GM18498 (cell line): ENCODE measurements at regions not wholly inside any gene's neighbourhood (a gene's known extent, or its start where the extent isn't known, plus 50 kb on each side); places are given as distances from the start of the nearest gene placed in this dataset.

ENCODE experiments used
- ATAC-seq: cut with Tn5 transposase; IDR thresholded peaks from one replicate; pipeline ENCODE4 v1.9.1; 2021; ENCODE audit warnings: mild to moderate bottlenecking, moderate library complexity; ENCODE audit not compliant: unreplicated experiment

DNA sequence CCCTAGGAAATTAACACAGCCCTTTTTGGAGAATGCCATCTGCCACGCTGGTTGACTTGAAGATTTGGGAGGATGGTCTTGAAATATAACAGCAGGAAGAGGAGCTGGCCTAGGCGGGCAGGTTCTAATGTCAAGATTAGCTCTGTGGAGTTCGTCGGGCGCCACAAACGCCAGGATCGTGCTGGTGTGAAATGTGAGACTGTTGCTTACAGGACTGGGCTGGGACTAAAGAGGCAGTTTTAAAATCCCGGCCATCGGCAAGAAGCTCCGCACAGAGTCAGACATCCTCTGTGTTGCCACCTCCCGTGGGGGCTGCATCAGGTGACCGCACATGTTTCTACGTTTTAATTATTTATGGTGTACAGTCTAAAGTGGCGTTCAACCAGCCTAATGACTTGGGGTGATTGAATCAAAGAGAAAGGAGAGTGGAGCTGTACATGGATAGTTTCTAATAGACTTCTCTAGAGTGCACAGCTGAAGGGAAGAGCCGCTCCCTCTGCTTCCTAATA, 99.4 kb upstream of the BCL11A start:
- no peak for ATAC-seq

GRCh38 chr2:60657673-60658072, 98.4 kb upstream of the PAPOLG start:
- no peak for ATAC-seq

DNA sequence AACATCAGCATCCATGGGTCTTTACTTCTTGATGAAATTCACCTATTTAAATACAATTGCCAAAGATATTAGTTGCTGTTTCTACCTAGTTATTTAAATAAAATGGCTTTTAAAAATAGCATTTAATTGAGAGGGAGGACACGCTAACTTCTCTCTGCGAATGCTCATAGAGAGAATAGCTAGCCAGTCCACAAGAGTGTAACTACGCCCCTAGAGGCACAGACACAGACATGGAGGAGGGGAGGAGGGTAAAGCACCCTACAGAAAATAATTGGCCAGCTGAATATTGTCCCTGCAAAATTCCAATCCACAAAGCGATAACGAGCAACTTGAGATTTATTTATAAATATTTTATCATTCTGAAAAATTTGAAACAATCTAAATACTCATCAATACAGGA, 97.0 kb upstream of the PAPOLG start:
- ATAC-seq = no peak

GRCh38 chr2:60661073-60661738, 94.9 kb upstream of the PAPOLG start:
- no peak for ATAC-seq

GRCh38 chr2:60662781-60663180, 93.3 kb upstream of the PAPOLG start:
- ATAC-seq = no peak

GRCh38 chr2:60671966-60672365, 84.1 kb upstream of the PAPOLG start:
- ATAC-seq = no peak

- ATAC-seq = peak; percentile 97
Measured at GRCh38 chr2:60674524-60675165, 81.4 kb upstream of the PAPOLG start.

GRCh38 chr2:60675301-60675700, 80.8 kb upstream of the PAPOLG start:
- ATAC-seq = no peak

GRCh38 chr2:60676706-60677330, 79.2 kb upstream of the PAPOLG start:
- ATAC-seq = no peak

DNA sequence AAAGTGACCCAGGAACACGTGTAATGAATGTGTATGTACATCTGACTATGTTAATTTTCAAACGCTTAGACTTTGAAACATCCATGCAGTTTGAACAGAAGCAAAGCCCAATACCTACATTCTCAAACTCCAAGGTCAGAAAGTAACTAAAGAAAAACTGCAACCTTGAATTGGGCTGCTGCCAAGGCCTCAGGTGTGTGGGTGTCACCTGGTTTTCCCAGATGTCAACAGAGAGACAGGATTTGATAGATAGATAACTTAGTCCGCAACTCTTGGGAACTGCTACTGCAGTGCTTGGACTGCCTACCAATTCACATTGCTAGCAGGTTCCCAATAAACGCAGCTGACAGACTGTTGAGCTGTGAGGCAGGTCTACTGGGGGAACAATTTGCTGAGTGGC, 78.7 kb upstream of the PAPOLG start:
- ATAC-seq = no peak

GRCh38 chr2:60678551-60678950, 77.5 kb upstream of the PAPOLG start:
- no peak for ATAC-seq

DNA sequence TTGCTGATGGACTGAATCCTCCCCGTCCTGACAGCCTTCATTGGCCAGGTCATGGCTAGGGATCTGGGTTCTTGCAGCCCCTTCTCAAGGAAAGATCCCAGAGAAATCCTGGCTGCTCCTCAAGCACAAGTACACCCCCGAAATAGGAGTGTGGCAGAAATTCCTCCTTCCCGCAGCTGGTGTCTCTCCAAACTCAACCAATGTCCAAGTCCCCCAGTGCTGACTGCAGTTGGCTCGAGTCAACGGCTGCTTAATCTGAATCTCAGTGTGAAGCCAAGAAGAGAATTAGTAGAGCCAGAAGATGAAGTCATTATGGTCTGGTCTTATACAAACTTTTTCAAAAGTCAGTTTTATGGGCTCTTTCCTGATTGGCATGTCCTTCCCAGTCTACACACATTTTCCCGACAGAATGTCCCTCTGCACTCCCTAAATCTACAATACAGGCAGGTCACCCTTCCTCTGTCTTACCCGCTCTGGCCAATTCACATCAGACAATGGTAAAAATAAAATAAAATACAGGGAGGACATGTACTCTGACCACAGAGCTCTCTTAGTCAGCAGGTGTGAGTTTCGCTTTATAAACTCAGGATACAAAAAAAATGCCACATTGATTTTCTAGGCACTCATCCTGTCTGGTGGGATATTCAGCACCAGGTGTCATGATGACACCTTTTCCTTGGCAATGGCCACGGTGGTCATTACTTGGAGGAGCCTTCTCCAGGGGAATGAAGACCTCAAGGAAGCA, 76.9 kb upstream of the PAPOLG start:
- ATAC-seq = no peak

GRCh38 chr2:60693551-60693950, 62.5 kb upstream of the PAPOLG start:
- no peak for ATAC-seq

DNA sequence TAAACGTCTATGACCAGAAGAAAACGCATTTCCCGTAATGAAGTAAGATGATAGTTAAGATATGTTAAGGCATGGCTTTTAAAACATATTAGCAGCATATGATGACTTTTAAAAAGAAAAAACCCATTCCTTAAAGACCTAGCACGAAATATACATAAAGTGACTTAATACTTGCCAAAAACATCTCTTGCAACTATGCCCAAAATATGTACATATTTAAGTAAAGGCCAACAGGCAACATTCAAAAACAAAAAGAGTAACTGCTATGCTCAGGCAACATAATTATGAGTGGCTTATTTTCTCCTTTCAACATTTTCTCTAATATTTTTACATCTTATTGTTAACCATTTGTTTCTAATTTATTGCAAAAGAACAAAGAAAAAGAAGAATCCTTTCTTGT, 60.3 kb upstream of the PAPOLG start:
- no peak for ATAC-seq

GRCh38 chr2:60699617-60700016, 56.5 kb upstream of the PAPOLG start:
- ATAC-seq = no peak

DNA sequence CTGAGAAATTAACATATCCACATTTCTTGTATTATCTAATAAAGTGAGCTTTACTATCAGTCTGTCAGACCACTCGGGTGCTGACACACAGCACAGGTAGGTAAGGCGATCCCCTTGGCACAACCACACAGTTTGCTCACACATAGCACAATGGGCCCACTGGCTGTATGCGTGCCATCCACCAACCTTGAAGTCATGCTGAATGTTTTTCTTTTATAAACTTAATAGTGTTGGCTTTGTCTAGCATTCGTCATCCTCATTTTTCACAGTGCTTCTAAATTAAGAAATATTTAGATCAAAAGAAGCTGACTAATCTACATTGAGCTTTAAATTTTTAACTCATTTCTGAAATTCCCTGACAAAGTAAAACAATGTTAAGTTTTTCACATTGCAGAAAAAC, 50.0 kb upstream of the PAPOLG start:
- ATAC-seq = no peak
